ENCODE measurements at regions not wholly inside any gene's neighbourhood (a gene's known extent, or its start where the extent isn't known, plus 50 kb on each side); places are given as distances from the start of the nearest gene placed in this dataset.

DNA sequence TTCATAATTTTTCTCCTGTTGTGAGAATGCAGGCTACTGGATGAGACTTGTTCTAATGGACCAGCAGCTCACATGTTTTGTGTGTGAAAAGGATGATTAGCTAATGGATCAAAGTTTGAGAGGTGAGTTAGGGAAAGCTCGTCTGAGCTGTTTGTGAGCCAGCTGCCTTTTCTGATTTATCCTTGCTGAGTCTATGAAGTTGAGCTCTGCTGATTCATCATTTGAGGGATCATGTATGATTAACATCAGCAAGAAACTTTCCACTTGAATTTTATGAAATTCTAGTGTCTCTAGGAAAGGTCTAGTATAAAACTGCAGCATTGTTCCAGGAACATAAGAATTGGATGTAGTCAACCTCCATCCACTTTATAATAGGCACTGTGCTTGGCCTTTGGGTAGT, 698.7 kb downstream of the NTRK3 start:
- TF ChIP-seq, protein P1, sequence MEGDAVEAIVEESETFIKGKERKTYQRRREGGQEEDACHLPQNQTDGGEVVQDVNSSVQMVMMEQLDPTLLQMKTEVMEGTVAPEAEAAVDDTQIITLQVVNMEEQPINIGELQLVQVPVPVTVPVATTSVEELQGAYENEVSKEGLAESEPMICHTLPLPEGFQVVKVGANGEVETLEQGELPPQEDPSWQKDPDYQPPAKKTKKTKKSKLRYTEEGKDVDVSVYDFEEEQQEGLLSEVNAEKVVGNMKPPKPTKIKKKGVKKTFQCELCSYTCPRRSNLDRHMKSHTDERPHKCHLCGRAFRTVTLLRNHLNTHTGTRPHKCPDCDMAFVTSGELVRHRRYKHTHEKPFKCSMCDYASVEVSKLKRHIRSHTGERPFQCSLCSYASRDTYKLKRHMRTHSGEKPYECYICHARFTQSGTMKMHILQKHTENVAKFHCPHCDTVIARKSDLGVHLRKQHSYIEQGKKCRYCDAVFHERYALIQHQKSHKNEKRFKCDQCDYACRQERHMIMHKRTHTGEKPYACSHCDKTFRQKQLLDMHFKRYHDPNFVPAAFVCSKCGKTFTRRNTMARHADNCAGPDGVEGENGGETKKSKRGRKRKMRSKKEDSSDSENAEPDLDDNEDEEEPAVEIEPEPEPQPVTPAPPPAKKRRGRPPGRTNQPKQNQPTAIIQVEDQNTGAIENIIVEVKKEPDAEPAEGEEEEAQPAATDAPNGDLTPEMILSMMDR (IDR thresholded peaks at IDR 0.05): no peak
- no peak for TF ChIP-seq POLR2A (IDR thresholded peaks at IDR 0.05)

Data from body of pancreas (tissue), 4 donors.